ENCODE measurements at regions not wholly inside any gene's neighbourhood (a gene's known extent, or its start where the extent isn't known, plus 50 kb on each side); places are given as distances from the start of the nearest gene placed in this dataset.

DNA sequence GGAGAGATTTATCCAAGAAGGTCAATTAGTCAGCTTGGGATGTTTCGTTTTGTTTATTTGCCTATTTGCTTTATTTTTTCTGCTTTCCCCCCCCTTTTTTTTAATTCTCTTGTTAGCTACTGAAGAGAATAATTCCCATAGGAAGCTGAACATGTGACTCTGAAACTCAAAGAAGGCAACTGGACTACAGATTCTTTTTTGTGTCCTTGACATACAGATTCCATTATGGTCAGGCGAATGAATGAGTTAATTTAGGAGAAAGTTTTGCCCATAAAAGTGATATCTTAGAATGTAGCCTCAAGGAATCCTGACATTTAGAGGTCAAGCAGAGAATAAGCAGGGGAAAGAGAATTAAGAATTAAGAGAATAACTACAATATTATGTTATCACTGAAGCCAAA, 514.2 kb upstream of the LINC00305 start:
- TF ChIP-seq BACH2 (CRISPR knock-in tag; IDR thresholded peaks at IDR 0.05; ENCODE audit: borderline replicate concordance) (no peak), TSHZ2 (CRISPR knock-in tag; IDR thresholded peaks at IDR 0.05) (no peak), ZNF565 (CRISPR knock-in tag; conservative IDR thresholded peaks at IDR 0.05; ENCODE audit: low read depth) (no peak), ZNF8 (CRISPR knock-in tag; IDR thresholded peaks at IDR 0.05) (no peak), GLIS3 (CRISPR knock-in tag; IDR thresholded peaks at IDR 0.05) (no peak), OSR1 (CRISPR knock-in tag; IDR thresholded peaks at IDR 0.05) (no peak), TOX (CRISPR knock-in tag; IDR thresholded peaks at IDR 0.05; ENCODE audit: borderline replicate concordance) (no peak), PATZ1 (CRISPR knock-in tag; IDR thresholded peaks at IDR 0.05; ENCODE audit: borderline replicate concordance) (no peak), ZNF70 (CRISPR knock-in tag; IDR thresholded peaks at IDR 0.05) (no peak), PPARA (CRISPR knock-in tag; IDR thresholded peaks at IDR 0.05; ENCODE audit: borderline replicate concordance) (no peak), CREB5 (CRISPR knock-in tag; IDR thresholded peaks at IDR 0.05; ENCODE audit: low read depth) (no peak), RARB (CRISPR knock-in tag; IDR thresholded peaks at IDR 0.05) (no peak), TCF4 (CRISPR knock-in tag; IDR thresholded peaks at IDR 0.05; ENCODE audit: borderline replicate concordance) (no peak), ZFP3 (CRISPR knock-in tag; IDR thresholded peaks at IDR 0.05) (no peak), ZFP30 (CRISPR knock-in tag; IDR thresholded peaks at IDR 0.05) (no peak), ZC3H10 (CRISPR knock-in tag; IDR thresholded peaks at IDR 0.05) (no peak), SNAI2 (CRISPR knock-in tag; IDR thresholded peaks at IDR 0.05) (no peak)
- TF ChIP-seq, protein P1, sequence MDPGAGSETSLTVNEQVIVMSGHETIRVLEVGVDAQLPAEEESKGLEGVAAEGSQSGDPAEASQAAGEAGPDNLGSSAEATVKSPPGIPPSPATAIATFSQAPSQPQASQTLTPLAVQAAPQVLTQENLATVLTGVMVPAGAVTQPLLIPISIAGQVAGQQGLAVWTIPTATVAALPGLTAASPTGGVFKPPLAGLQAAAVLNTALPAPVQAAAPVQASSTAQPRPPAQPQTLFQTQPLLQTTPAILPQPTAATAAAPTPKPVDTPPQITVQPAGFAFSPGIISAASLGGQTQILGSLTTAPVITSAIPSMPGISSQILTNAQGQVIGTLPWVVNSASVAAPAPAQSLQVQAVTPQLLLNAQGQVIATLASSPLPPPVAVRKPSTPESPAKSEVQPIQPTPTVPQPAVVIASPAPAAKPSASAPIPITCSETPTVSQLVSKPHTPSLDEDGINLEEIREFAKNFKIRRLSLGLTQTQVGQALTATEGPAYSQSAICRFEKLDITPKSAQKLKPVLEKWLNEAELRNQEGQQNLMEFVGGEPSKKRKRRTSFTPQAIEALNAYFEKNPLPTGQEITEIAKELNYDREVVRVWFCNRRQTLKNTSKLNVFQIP (CRISPR knock-in tag; IDR thresholded peaks at IDR 0.05; ENCODE audit: borderline replicate concordance, low read depth): no peak
- no peak for ATAC-seq

DNA sequence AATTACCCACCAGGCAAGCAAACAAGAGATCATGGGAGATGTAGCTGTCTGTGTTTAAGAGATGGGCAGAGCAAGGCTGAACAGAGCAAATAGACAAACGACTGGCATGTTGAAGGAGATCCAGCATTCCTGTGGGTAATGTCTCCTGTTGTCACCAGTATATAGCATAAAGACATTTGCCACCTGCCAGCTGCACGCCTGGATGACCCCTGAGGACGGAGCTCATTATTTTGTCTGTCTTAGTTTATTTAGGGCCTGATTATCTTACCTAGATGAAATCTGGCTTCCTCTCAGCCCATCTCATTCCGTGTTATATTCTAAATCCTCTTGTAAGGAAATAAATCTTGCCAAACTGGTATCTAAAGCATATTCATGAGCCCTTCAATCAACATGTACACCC, 510.3 kb upstream of the LINC00305 start:
- ATAC-seq: no peak
- no peak for TF ChIP-seq PPARA (CRISPR knock-in tag; IDR thresholded peaks at IDR 0.05; ENCODE audit: borderline replicate concordance)

GRCh38 chr18:64653068-64653467, 504.2 kb upstream of the LINC00305 start:
- TF ChIP-seq, protein P2, sequence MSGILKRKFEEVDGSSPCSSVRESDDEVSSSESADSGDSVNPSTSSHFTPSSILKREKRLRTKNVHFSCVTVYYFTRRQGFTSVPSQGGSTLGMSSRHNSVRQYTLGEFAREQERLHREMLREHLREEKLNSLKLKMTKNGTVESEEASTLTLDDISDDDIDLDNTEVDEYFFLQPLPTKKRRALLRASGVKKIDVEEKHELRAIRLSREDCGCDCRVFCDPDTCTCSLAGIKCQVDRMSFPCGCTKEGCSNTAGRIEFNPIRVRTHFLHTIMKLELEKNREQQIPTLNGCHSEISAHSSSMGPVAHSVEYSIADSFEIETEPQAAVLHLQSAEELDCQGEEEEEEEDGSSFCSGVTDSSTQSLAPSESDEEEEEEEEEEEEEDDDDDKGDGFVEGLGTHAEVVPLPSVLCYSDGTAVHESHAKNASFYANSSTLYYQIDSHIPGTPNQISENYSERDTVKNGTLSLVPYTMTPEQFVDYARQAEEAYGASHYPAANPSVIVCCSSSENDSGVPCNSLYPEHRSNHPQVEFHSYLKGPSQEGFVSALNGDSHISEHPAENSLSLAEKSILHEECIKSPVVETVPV (CRISPR knock-in tag; IDR thresholded peaks at IDR 0.05): no peak
- TF ChIP-seq SNAI2 (CRISPR knock-in tag; IDR thresholded peaks at IDR 0.05): no peak
- no peak for TF ChIP-seq BACH2 (CRISPR knock-in tag; IDR thresholded peaks at IDR 0.05; ENCODE audit: borderline replicate concordance)
- TF ChIP-seq ZNF70 (CRISPR knock-in tag; IDR thresholded peaks at IDR 0.05): no peak
- TF ChIP-seq PPARA (CRISPR knock-in tag; IDR thresholded peaks at IDR 0.05; ENCODE audit: borderline replicate concordance): no peak
- no peak for TF ChIP-seq GLIS3 (CRISPR knock-in tag; IDR thresholded peaks at IDR 0.05)
- no peak for TF ChIP-seq TCF4 (CRISPR knock-in tag; IDR thresholded peaks at IDR 0.05; ENCODE audit: borderline replicate concordance)
- no peak for TF ChIP-seq OSR1 (CRISPR knock-in tag; IDR thresholded peaks at IDR 0.05)
- no peak for TF ChIP-seq CREB5 (CRISPR knock-in tag; IDR thresholded peaks at IDR 0.05; ENCODE audit: low read depth)
- no peak for TF ChIP-seq ZC3H10 (CRISPR knock-in tag; IDR thresholded peaks at IDR 0.05)
- TF ChIP-seq ZFP3 (CRISPR knock-in tag; IDR thresholded peaks at IDR 0.05): no peak
- no peak for TF ChIP-seq ZFP30 (CRISPR knock-in tag; IDR thresholded peaks at IDR 0.05)
- no peak for TF ChIP-seq CSDC2 (CRISPR knock-in tag; IDR thresholded peaks at IDR 0.05)
- ATAC-seq: no peak
